Endodermal cell (in vitro differentiated cells): ENCODE measurements at regions not wholly inside any gene's neighbourhood (a gene's known extent, or its start where the extent isn't known, plus 50 kb on each side); places are given as distances from the start of the nearest gene placed in this dataset.

Experiments
- DNase-seq: peaks from one replicate; pipeline ENCODE4 v3.0.0-alpha.2; 2017
- H3K27ac ChIP-seq: 2 replicates; pipeline ENCODE4 v1.5.1; 2013; ENCODE audit warnings: mild to moderate bottlenecking, low read depth, low read length, moderate library complexity
- H3K27me3 ChIP-seq: 2 replicates; pipeline ENCODE4 v1.6.1; 2013; ENCODE audit warnings: mild to moderate bottlenecking, low read length, moderate library complexity; ENCODE audit not compliant: insufficient read depth, control insufficient read depth, poor library complexity, severe bottlenecking
- H3K36me3 ChIP-seq: 2 replicates; pipeline ENCODE4 v1.7.0; 2013; ENCODE audit warnings: mild to moderate bottlenecking, low read length, moderate library complexity; ENCODE audit not compliant: control insufficient read depth, insufficient read depth
- H3K4me1 ChIP-seq: one replicate; pipeline ENCODE4 v1.7.0; 2013; ENCODE audit warnings: low read length; ENCODE audit not compliant: control insufficient read depth, insufficient read depth
- H3K4me3 ChIP-seq: 2 replicates; pipeline ENCODE4 v1.5.1; 2013; ENCODE audit warnings: mild to moderate bottlenecking, low read length, moderate library complexity
- H3K9ac ChIP-seq: 2 replicates; pipeline ENCODE4 v1.6.1; 2013; ENCODE audit warnings: mild to moderate bottlenecking, low read length, moderate library complexity; ENCODE audit not compliant: poor library complexity, severe bottlenecking; ENCODE audit errors: extremely low read depth
- H3K9me3 ChIP-seq: 2 replicates; pipeline ENCODE4 v1.6.1; 2013; ENCODE audit warnings: mild to moderate bottlenecking, low read length, moderate library complexity; ENCODE audit not compliant: control insufficient read depth
- H3K27ac Mint-ChIP-seq: 2 replicates; pipeline ENCODE4 v1.8.0; 2020; ENCODE audit warnings: mixed read lengths
- H3K27me3 Mint-ChIP-seq: 2 replicates; pipeline ENCODE4 v1.8.0; 2021; ENCODE audit warnings: mild to moderate bottlenecking, mixed read lengths; ENCODE audit not compliant: insufficient read depth
- H3K36me3 Mint-ChIP-seq: 2 replicates; pipeline ENCODE4 v1.8.0; 2020; ENCODE audit warnings: low read depth, mixed read lengths
- H3K4me1 Mint-ChIP-seq: 2 replicates; pipeline ENCODE4 v1.8.0; 2020; ENCODE audit warnings: mixed read lengths
- H3K4me3 Mint-ChIP-seq: 2 replicates; pipeline ENCODE4 v1.8.0; 2020; ENCODE audit warnings: mild to moderate bottlenecking, moderate library complexity, mixed read lengths
- H3K9me3 Mint-ChIP-seq: 2 replicates; pipeline ENCODE4 v1.8.0; 2020; ENCODE audit warnings: mild to moderate bottlenecking, mixed read lengths
- WGBS, 2 experiments: methylation state at CpG; one replicate each; pipeline versions ENCODE4 v1.1.5 to v1.1.7; 2013; ENCODE audit warnings: missing lambda C conversion rate in 2 of 2, mixed read lengths in 1 of 2; ENCODE audit not compliant: insufficient coverage in 1 of 2, insufficient read length in 1 of 2; 5-methylcytosine and 5-hydroxymethylcytosine counted together
- TF ChIP-seq, protein P1 (sequence below): fragments of 200-600 bp; sonication (generic); conservative IDR thresholded peaks from 2 replicates; pipeline ENCODE4 v1.5.0; 2021; ENCODE audit warnings: antibody characterized with exemption, mild to moderate bottlenecking

- Mint-ChIP-seq H3K4me3 (no peak overlapping the region), H3K36me3 (no peaks in the 10 kb centered on the region), H3K9me3 (no peaks in the 10 kb centered on the region), H3K27ac (no peak overlapping the region), H3K4me1 (no peaks in the 10 kb centered on the region), H3K27me3 (no peaks in the 10 kb centered on the region)
- H3K4me1 ChIP-seq: no peaks in the 10 kb centered on the region
- no peaks in the 10 kb centered on the region for H3K27me3 ChIP-seq
- WGBS, 2 experiments: 87 to 100% methylated on average over 1 of the region's 1 CpG
- DNase-seq: no peak
- H3K27ac ChIP-seq: no peak overlapping the region
- H3K4me3 ChIP-seq: no peak overlapping the region
- H3K36me3 ChIP-seq: no peaks in the 10 kb centered on the region
- TF ChIP-seq, protein P1, sequence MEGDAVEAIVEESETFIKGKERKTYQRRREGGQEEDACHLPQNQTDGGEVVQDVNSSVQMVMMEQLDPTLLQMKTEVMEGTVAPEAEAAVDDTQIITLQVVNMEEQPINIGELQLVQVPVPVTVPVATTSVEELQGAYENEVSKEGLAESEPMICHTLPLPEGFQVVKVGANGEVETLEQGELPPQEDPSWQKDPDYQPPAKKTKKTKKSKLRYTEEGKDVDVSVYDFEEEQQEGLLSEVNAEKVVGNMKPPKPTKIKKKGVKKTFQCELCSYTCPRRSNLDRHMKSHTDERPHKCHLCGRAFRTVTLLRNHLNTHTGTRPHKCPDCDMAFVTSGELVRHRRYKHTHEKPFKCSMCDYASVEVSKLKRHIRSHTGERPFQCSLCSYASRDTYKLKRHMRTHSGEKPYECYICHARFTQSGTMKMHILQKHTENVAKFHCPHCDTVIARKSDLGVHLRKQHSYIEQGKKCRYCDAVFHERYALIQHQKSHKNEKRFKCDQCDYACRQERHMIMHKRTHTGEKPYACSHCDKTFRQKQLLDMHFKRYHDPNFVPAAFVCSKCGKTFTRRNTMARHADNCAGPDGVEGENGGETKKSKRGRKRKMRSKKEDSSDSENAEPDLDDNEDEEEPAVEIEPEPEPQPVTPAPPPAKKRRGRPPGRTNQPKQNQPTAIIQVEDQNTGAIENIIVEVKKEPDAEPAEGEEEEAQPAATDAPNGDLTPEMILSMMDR: no peak
- H3K9ac ChIP-seq: no peak overlapping the region
- no peaks in the 10 kb centered on the region for H3K9me3 ChIP-seq
These were observed 1597.8 kb upstream of the PCDH10 start for GRCh38 chr4:131551306-131551705.

- Histone ChIP-seq H3K36me3 (no peaks in the 10 kb centered on the region), H3K9me3 (peaks cover 6% of the 10 kb centered on the region), H3K27me3 (no peaks in the 10 kb centered on the region), H3K27ac (no peak overlapping the region), H3K4me3 (no peak overlapping the region), H3K4me1 (no peaks in the 10 kb centered on the region), H3K9ac (no peak overlapping the region)
- Mint-ChIP-seq H3K27ac (no peak overlapping the region), H3K9me3 (peaks cover 18% of the 10 kb centered on the region), H3K36me3 (no peaks in the 10 kb centered on the region), H3K27me3 (no peaks in the 10 kb centered on the region), H3K4me1 (no peaks in the 10 kb centered on the region), H3K4me3 (no peak overlapping the region)
- WGBS, 2 experiments: 78% methylated on average over 1 of the region's 1 CpG; no CpG with 5 or more reads in 1 of the 2 experiments
- no peak for DNase-seq
- TF ChIP-seq, protein P1: no peak
These were observed 1583.1 kb upstream of the PCDH10 start for GRCh38 chr4:131566026-131566425.

DNA sequence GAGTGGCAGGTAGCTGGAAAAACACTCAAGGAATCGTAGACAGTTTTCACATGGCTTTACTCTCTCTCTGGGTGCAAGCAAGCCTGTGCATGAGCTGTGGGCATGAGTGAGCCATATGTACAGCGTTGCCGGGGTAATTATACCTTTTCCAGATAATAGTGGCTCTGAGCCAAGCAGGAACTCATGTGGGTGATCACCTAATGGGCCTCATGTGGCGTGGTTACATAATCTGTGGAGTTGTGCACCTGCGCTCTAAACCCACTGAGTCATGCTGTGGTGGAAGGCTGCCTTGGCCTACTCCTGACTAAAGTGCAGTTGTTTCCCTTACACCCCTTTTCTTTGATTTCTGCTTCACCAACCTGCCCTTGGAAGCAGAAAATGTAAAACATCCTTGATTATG, 1564.5 kb upstream of the PCDH10 start:
- TF ChIP-seq, protein P1: no peak
- Histone ChIP-seq H3K4me3 (no peak overlapping the region), H3K27me3 (no peaks in the 10 kb centered on the region), H3K4me1 (no peaks in the 10 kb centered on the region), H3K27ac (no peak overlapping the region), H3K9ac (no peak overlapping the region), H3K9me3 (no peaks in the 10 kb centered on the region), H3K36me3 (no peaks in the 10 kb centered on the region)
- Mint-ChIP-seq H3K27ac (no peak overlapping the region), H3K27me3 (no peaks in the 10 kb centered on the region), H3K4me3 (no peak overlapping the region), H3K9me3 (no peaks in the 10 kb centered on the region), H3K36me3 (no peaks in the 10 kb centered on the region), H3K4me1 (no peaks in the 10 kb centered on the region)
- 90 to 96% methylated on average over 2 to 5 of the region's 5 CpGs for WGBS, 2 experiments
- DNase-seq: no peak
